ENCODE measurements at regions not wholly inside any gene's neighbourhood (a gene's known extent, or its start where the extent isn't known, plus 50 kb on each side); places are given as distances from the start of the nearest gene placed in this dataset.

- TF ChIP-seq, protein P1, sequence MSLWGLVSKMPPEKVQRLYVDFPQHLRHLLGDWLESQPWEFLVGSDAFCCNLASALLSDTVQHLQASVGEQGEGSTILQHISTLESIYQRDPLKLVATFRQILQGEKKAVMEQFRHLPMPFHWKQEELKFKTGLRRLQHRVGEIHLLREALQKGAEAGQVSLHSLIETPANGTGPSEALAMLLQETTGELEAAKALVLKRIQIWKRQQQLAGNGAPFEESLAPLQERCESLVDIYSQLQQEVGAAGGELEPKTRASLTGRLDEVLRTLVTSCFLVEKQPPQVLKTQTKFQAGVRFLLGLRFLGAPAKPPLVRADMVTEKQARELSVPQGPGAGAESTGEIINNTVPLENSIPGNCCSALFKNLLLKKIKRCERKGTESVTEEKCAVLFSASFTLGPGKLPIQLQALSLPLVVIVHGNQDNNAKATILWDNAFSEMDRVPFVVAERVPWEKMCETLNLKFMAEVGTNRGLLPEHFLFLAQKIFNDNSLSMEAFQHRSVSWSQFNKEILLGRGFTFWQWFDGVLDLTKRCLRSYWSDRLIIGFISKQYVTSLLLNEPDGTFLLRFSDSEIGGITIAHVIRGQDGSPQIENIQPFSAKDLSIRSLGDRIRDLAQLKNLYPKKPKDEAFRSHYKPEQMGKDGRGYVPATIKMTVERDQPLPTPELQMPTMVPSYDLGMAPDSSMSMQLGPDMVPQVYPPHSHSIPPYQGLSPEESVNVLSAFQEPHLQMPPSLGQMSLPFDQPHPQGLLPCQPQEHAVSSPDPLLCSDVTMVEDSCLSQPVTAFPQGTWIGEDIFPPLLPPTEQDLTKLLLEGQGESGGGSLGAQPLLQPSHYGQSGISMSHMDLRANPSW (CRISPR knock-in tag; conservative IDR thresholded peaks at IDR 0.05; ENCODE audit: low read depth): no peak
- TF ChIP-seq ZBTB21 (CRISPR knock-in tag; IDR thresholded peaks at IDR 0.05; ENCODE audit: borderline replicate concordance) (no peak), ZNF396 (CRISPR knock-in tag; IDR thresholded peaks at IDR 0.05; ENCODE audit: borderline replicate concordance) (no peak), ZNF416 (CRISPR knock-in tag; IDR thresholded peaks at IDR 0.05) (no peak)
- TF ChIP-seq, protein P2, sequence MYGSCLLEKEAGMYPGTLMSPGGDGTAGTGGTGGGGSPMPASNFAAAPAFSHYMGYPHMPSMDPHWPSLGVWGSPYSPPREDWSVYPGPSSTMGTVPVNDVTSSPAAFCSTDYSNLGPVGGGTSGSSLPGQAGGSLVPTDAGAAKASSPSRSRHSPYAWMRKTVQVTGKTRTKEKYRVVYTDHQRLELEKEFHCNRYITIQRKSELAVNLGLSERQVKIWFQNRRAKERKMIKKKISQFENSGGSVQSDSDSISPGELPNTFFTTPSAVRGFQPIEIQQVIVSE (CRISPR knock-in tag; IDR thresholded peaks at IDR 0.05; ENCODE audit: borderline replicate concordance): no peak
Measured at GRCh38 chr9:16275795-16276624, 594.5 kb downstream of the BNC2 start (continued).

GRCh38 chr9:16276866-16277265, 593.6 kb downstream of the BNC2 start:
- no peak for ATAC-seq
- CTCF ChIA-PET: no interaction called here

More at GRCh38 chr9:16276866-16277265, 593.6 kb downstream of the BNC2 start:
- H3K27me3 Mint-ChIP-seq (ENCODE audit: low read depth): no peaks in the 10 kb centered on the region
- no peak for DNase-seq (ENCODE audit: low spot score)
- TF ChIP-seq, protein P3, sequence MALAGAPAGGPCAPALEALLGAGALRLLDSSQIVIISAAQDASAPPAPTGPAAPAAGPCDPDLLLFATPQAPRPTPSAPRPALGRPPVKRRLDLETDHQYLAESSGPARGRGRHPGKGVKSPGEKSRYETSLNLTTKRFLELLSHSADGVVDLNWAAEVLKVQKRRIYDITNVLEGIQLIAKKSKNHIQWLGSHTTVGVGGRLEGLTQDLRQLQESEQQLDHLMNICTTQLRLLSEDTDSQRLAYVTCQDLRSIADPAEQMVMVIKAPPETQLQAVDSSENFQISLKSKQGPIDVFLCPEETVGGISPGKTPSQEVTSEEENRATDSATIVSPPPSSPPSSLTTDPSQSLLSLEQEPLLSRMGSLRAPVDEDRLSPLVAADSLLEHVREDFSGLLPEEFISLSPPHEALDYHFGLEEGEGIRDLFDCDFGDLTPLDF (CRISPR knock-in tag; IDR thresholded peaks at IDR 0.05): no peak
- TF ChIP-seq MLX (CRISPR knock-in tag; IDR thresholded peaks at IDR 0.05) (no peak), TEAD1 (CRISPR knock-in tag; IDR thresholded peaks at IDR 0.05) (no peak), ZNF425 (CRISPR knock-in tag; conservative IDR thresholded peaks at IDR 0.05) (no peak), MXD4 (CRISPR knock-in tag; IDR thresholded peaks at IDR 0.05; ENCODE audit: borderline replicate concordance) (no peak), GTF2I (CRISPR knock-in tag; conservative IDR thresholded peaks at IDR 0.05) (no peak)
- TF ChIP-seq, protein P4, sequence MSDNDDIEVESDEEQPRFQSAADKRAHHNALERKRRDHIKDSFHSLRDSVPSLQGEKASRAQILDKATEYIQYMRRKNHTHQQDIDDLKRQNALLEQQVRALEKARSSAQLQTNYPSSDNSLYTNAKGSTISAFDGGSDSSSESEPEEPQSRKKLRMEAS (CRISPR knock-in tag; IDR thresholded peaks at IDR 0.05): no peak
- H3K4me3 Mint-ChIP-seq: no peak overlapping the region
- H3K9me3 Mint-ChIP-seq: no peaks in the 10 kb centered on the region
- no peaks in the 10 kb centered on the region for H3K36me3 Mint-ChIP-seq
- H3K4me1 Mint-ChIP-seq: peaks cover 9% of the 10 kb centered on the region
- POLR2A ChIA-PET: no interaction called here
- no peak overlapping the region for H3K27ac Mint-ChIP-seq
